Smooth muscle cell (in vitro differentiated cells): ENCODE measurements at regions not wholly inside any gene's neighbourhood (a gene's known extent, or its start where the extent isn't known, plus 50 kb on each side); places are given as distances from the start of the nearest gene placed in this dataset.

Experiments used
- DNase-seq: peaks from one replicate; lab custom pipeline; 2025; ENCODE audit not compliant: unreplicated experiment; lab: John Stamatoyannopoulos, UW
- H2AFZ ChIP-seq: fragments of 200-600 bp; sonication (generic); 2 replicates; pipeline ENCODE4 v1.6.0; 2016; ENCODE audit warnings: antibody characterized with exemption, low read depth, mild to moderate bottlenecking
- H3F3A ChIP-seq: fragments of 200-600 bp; sonication (generic); 2 replicates; pipeline ENCODE4 v1.6.0; 2017; ENCODE audit warnings: antibody characterized with exemption, low read depth
- H3K27ac ChIP-seq: fragments of 200-600 bp; sonication (generic); 2 replicates; pipeline ENCODE4 v1.5.1; 2016; ENCODE audit warnings: low read depth, mild to moderate bottlenecking
- H3K27me3 ChIP-seq: fragments of 200-600 bp; sonication (generic); 2 replicates; pipeline ENCODE4 v1.6.1; 2016; ENCODE audit warnings: low read depth, mild to moderate bottlenecking
- H3K36me3 ChIP-seq: fragments of 200-600 bp; sonication (generic); 2 replicates; pipeline ENCODE4 v1.5.1; 2016; ENCODE audit warnings: low read depth
- H3K4me1 ChIP-seq: fragments of 200-600 bp; sonication (generic); 2 replicates; pipeline ENCODE4 v1.5.1; 2016; ENCODE audit warnings: low read depth
- H3K4me2 ChIP-seq: fragments of 200-600 bp; sonication (generic); 2 replicates; pipeline ENCODE4 v1.6.0; 2016; ENCODE audit warnings: mild to moderate bottlenecking
- H3K4me3 ChIP-seq: fragments of 200-600 bp; sonication (generic); 2 replicates; pipeline ENCODE4 v1.5.1; 2016; ENCODE audit warnings: mild to moderate bottlenecking
- H3K79me2 ChIP-seq: fragments of 200-600 bp; sonication (generic); 2 replicates; pipeline ENCODE4 v1.6.0; 2016; ENCODE audit warnings: low read depth, mild to moderate bottlenecking
- H3K9ac ChIP-seq: fragments of 200-600 bp; sonication (generic); 2 replicates; pipeline ENCODE4 v1.6.0; 2016; ENCODE audit warnings: low read depth
- H3K9me3 ChIP-seq: fragments of 200-600 bp; sonication (generic); replicated peaks from 2 replicates; pipeline ENCODE4 v1.5.1; 2016; ENCODE audit warnings: low read depth
- H4K20me1 ChIP-seq: fragments of 200-600 bp; sonication (generic); 2 replicates; pipeline ENCODE4 v1.6.0; 2016; ENCODE audit warnings: low read depth
- CTCF ChIP-seq: fragments of 200-600 bp; sonication (generic); IDR thresholded peaks from 2 replicates; pipeline ENCODE4 v1.5.1; 2017; ENCODE audit warnings: borderline replicate concordance, mild to moderate bottlenecking, antibody characterized with exemption; ENCODE audit not compliant: insufficient read depth, poor library complexity, severe bottlenecking
- WGBS: methylation state at CpG from one replicate; pipeline ENCODE4 v1.1.7; 2016; ENCODE audit warnings: low lambda C conversion rate; 5-methylcytosine and 5-hydroxymethylcytosine counted together

DNA sequence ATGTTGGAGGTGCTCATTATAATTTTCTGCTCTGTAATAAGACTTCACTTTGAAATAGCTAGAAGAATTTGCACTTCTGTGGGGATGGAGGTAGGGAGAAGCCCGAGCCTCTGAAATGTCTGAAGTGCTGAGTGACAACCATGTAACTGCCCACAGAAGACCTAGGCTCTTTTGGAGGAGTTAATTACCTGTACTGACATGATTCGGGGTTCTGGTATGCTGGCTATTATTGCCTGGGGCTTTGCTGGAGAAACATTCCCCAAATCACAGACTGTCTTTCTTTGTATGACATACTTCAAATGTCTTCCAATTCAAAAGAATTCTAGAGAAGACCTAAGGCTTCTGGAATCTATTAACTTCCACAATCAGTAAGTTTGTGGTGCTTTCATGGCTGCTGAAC is 211.2 kb upstream of the POF1B start:
- no peak for DNase-seq
- TF ChIP-seq CTCF = no peak
- Histone ChIP-seq H3K9ac (no peak overlapping the region), H3K4me2 (no peak overlapping the region), H3K4me1 (no peaks in the 10 kb centered on the region), H2AFZ (no peak overlapping the region), H4K20me1 (no peaks in the 10 kb centered on the region), H3K27ac (no peak overlapping the region), H3K4me3 (no peak overlapping the region), H3K79me2 (no peaks in the 10 kb centered on the region), H3K9me3 (no peaks in the 10 kb centered on the region), H3K27me3 (no peaks in the 10 kb centered on the region), H3F3A (no peaks in the 10 kb centered on the region), H3K36me3 (no peaks in the 10 kb centered on the region)
- WGBS = 52% methylated on average over 2 of the region's 2 CpGs

DNA sequence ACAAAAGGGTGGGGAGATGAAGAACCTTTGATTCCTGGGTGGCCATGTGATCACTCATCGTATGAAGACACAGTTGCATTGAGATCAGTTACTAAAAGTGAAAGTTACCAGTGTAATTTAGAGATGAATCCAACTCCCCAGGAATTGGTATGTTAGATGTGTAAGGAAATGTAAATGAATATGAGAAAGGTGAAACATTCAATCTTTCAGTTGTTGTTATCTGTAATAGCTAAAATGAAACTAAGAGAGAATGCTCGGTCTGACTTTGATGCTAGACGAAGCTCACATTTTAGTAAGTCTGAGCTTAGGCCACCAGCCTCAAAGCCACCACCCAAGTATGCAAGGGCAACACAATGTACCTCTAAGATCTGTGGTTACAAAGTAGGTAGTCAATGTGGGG is 194.3 kb upstream of the POF1B start:
- no peaks in the 10 kb centered on the region for H3K9me3 ChIP-seq
- no peak overlapping the region for H3K9ac ChIP-seq
- H3F3A ChIP-seq = no peaks in the 10 kb centered on the region
- H4K20me1 ChIP-seq = no peaks in the 10 kb centered on the region
- no peaks in the 10 kb centered on the region for H3K36me3 ChIP-seq
- no peaks in the 10 kb centered on the region for H3K4me1 ChIP-seq
- H3K4me2 ChIP-seq = no peak overlapping the region
- H3K79me2 ChIP-seq = no peaks in the 10 kb centered on the region
- 75% methylated on average over 3 of the region's 3 CpGs for WGBS
- TF ChIP-seq CTCF = no peak
- H3K27ac ChIP-seq = no peak overlapping the region
- H3K4me3 ChIP-seq = no peak overlapping the region
- H3K27me3 ChIP-seq = no peaks in the 10 kb centered on the region
- no peak for DNase-seq
- H2AFZ ChIP-seq = no peak overlapping the region

DNA sequence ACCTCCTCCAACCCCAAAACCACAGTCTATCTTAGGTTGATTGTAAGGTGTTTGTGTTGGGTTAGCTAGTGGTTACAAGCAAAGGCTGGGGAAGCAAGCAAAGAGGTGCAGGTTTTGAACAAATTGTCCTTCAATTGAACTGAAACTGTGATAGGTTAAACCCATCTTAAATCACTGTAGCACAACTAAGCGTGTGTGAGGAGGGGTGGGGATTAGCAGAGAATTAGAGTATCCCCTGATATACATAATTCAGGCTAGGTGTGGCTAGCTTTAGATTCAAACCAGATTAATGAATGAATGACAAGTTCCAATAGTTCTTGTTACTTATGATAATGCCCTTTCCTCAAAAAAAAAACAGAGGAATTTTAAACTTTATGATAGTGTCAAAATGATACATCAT is 191.0 kb upstream of the POF1B start:
- Histone ChIP-seq H4K20me1 (no peaks in the 10 kb centered on the region), H3K4me2 (no peak overlapping the region), H2AFZ (no peak overlapping the region), H3K27me3 (no peaks in the 10 kb centered on the region), H3K27ac (no peak overlapping the region), H3K9ac (no peak overlapping the region), H3K79me2 (no peaks in the 10 kb centered on the region), H3F3A (no peaks in the 10 kb centered on the region), H3K9me3 (no peaks in the 10 kb centered on the region), H3K36me3 (no peaks in the 10 kb centered on the region), H3K4me3 (no peak overlapping the region), H3K4me1 (no peaks in the 10 kb centered on the region)
- DNase-seq = no peak
- WGBS = 62% methylated on average over 1 of the region's 1 CpG
- no peak for TF ChIP-seq CTCF

DNA sequence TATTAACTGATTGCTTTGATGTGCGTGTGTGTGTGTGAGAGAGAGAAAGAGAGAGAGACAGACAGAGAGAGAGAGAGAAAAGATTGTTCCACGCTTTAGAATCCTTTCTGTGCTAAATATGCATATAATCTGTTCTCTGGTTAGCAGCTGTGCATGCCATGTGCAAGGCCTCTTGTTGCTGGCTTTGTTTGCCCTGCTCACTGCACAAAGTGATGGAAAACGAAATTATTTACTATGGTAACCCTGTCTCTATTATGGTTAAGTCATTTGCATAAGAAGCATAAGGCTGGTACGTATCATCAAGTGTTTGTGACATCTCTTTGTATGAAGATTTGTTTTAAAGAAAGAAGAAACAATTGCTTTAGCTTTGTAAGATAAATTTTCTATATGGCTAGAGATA is 190.2 kb upstream of the POF1B start:
- Histone ChIP-seq H3K9me3 (no peaks in the 10 kb centered on the region), H3K4me1 (no peaks in the 10 kb centered on the region), H3K27me3 (no peaks in the 10 kb centered on the region), H3K36me3 (no peaks in the 10 kb centered on the region), H3K4me2 (no peak overlapping the region), H4K20me1 (no peaks in the 10 kb centered on the region), H3K27ac (no peak overlapping the region), H3K9ac (no peak overlapping the region), H3K4me3 (no peak overlapping the region), H2AFZ (no peak overlapping the region), H3F3A (no peaks in the 10 kb centered on the region), H3K79me2 (no peaks in the 10 kb centered on the region)
- no peak for DNase-seq
- 45% methylated on average over 4 of the region's 4 CpGs for WGBS
- no peak for TF ChIP-seq CTCF
